ENCODE measurements at regions not wholly inside any gene's neighbourhood (a gene's known extent, or its start where the extent isn't known, plus 50 kb on each side); places are given as distances from the start of the nearest gene placed in this dataset.

DNA sequence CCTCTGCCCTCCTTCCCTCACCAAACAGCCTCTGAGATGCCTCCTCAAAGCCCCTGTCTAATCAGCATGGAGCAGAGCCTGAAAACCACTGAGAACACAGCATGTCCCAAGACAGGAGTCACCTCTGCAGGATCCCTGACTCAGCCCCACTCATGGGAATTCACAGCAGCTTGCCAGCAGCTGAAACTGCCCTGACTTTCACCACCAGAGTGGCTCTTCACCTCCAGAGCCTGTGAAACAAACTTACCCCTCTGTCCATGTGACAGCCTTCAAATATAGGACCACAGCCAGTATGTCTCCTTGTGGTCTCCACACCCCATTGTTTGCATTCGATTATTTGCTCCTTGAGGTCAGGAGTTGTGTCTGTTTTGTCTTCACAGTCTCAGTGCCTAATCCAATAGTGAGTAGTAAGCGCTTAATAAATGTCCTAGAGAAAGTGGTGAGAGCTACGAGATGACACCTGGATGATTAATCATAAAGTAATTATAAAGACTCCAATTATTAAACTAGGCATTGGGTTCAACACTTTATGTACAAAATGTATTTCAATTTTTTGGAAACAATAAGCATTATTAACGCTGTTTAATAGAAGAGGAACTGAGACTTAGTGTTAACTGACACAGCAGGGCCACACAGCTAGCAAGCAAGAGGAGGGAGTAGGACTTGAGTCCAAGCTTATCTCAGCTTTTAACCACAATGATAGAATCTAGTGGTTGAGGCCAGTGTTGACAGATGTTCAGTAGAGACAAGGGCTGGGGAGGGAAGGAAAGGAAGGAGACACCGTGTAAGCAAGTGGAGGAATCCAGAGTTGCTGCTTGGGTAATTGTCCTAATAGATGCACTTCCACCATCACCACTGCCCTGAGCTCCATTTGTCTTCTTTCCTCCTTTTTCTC, 358.7 kb upstream of the TNP1 start:
- DNase-seq: peak; percentile 99

DNA sequence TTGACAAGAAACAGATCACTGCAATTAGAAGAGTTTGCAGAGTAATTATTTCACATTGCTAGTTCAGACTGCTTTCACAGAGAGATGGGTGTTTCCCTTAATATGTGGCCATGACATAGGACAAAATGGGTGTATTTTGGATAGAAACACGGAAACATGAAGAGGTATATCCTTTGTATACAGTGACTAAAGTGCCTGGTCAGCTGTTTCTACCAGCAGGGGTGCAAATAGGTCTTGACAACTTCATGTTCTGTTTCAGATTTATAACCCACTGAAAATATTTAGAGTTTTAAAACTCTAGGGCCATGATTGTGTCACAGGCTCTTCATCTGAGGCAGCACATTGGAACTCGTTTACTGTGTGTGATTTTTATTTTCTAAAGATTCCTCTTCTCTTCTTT, 357.1 kb upstream of the TNP1 start:
- no peak for DNase-seq

DNA sequence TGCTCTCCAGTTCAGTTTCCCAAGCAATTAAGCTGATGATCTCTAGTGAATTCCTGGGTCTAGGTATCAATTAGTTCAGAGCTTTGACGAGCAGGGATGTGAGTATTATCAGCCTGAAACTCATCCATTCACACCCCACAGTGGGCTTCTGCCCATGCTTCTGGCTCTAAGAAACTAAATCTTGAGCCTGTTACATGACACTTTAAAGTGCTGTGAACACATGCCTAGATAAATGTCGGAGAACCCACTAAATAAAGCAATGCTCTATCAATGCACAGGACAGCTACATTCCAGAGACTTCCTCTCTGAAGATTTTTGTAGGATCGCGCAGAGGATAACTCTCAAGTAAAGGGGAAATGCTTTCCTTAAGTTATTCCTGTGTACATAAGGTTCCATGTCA, 356.5 kb upstream of the TNP1 start:
- DNase-seq: no peak

DNA sequence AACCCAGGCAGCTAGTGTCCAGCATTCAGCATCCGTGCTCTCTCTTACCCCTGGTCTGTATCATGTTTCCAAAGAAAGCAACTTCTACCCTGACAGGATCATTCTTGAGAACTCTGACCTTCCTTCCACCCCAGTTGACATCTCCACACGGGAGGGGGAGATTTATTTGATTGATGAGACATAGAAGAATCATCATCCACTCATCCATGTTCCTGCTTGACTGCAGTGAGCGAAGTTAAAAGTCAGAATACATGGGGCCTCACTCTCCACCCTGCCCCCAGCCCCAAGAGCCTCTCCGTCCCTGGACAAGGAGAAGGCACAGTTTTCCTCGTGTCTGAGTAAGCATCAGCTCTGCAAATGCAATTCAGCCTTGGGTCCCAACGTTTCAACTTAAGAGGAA, 356.0 kb upstream of the TNP1 start:
- no peak for DNase-seq

DNA sequence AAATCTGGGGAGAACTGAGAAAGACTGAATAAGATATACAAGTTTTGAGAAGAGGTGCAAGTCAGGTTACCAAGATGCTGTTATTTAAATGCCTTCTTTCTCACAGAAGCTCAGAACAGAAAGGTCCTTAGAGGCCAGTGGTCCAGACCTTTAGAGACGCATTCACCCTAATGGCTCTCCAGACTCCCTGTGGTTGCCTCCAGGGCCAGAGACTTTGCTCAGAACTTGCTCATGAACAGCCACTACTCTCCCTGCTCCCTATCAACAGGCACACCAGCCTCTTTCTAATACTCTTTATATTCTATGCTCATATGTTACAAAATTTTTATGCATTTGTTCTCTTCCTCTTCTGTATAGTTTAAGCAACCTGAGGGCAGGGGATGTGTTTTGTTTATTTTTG, 349.0 kb upstream of the TNP1 start:
- DNase-seq: no peak

DNA sequence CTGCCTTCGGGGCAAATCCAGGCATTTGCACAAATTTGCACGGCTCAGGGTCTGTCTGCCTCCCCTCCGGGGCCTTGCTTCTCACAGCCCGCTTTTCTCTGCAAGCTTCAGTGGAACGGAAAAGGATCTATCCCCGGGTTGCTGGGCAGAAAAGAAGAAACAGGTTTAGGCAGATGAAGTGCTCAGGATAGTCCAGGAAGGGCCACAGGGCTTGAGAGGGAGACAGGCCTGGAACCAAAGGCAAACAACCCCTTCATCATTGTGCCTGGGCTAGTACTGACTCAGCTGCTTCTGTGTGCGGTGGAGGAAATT, 347.8 kb upstream of the TNP1 start:
- DNase-seq: no peak

DNA sequence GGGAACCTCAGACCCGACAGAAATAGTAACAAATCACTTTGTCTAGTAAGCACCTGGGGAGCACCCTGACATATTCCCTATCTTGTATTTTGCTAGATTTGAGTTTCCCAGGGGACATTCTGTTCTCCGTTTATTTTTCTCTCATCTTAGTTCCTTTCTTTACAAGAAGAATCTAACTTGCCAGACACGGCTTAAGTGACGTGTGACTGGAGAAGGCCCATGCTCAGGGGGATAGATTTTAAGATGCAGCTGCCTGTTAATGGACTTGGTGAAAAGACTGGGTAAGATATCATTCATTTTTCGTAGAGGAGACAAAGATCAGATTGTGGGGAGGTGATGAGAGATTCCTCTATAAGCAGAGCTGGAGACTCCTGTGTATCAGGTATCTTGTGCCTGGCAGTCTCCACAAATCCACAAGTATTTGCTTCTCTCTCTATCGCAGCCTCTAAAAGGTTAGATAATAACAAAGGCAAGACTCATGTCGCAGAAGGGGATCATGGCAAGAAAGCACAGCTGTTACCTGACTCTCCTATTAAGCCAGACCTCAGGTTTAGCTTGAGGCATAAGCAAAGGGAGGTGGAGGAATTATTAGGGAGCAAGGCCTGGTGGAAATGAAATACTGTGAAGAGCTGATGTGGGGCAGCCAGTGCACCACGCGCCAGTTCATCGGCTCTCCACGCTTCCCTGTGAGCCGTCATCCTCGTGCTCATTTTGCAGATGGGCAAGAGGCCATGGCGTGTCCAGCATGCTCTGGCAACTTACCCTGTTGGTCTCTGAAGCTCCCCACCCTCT, 347.2 kb upstream of the TNP1 start:
- no peak for DNase-seq

DNA sequence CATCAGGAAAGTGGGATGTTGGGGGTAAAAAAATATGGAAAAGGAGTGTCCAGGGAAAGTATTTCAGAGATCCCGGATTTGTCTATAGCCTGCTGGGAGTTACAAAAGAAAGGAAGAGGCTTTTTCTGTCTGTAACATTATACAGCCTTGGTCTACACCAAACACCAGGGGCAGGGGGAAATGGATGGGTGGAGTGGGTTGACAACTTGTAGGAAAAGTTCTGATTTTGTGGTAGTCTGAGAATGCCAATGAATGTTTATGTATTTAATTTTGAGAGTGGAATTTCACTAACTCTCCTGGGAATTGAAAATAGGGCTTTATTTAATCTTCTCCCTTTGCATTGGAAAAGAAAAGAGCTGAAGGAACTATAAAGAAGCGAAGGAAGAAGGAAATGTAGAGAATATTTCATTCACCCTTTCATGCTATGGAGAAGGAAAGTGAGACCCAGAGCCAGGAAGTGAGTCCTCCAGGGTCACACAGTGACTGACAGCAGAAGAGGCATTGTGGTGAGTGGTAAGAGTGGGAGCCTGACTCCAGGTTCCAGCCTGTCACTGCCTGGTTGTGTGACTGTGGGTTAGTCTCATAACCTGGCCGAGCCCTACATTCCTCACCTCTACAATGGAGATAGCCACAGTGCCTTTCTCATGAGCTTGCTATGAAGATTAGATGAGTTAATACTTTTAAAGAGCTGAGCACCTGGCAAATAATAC, 346.3 kb upstream of the TNP1 start:
- peak; percentile 44 for DNase-seq

DNA sequence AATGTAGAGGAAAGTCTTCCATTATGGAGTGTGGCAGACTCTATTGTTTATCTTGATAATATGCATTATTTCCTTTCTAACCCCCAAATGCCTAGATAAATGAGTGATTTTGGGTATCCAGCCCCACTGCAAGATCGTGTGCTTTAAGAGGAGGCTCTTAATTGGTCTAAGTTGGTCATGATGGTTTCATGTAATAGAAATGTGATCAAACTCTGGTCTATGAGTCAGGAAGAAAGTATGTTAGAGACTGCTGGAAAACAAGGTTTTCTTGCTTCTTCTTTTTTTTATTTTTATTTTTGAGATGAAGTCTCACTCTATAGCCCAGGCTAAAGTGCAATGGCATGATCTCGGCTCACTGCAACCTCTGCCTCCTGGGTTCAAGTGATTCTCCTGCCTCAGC, 344.5 kb upstream of the TNP1 start:
- no peak for DNase-seq

DNA sequence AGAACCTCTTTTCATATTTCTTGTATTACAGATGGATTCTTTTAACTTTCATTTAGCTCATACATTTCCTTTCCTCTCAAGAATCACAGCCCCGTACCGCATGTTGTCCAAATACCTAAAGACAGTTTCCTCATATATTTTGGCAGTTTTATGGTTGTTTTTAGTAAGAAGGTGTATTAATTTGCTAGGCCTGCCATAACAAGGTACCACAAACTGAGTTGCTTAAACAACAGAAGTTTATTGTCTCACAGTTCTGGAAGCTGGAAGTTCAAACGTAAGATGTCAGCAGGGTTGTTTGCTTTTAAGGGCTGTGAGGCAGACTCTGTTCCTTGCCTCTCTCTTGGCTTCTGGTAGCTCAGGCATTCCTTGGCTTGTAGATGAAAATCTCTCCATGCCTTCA, 343.2 kb upstream of the TNP1 start:
- no peak for DNase-seq

DNA sequence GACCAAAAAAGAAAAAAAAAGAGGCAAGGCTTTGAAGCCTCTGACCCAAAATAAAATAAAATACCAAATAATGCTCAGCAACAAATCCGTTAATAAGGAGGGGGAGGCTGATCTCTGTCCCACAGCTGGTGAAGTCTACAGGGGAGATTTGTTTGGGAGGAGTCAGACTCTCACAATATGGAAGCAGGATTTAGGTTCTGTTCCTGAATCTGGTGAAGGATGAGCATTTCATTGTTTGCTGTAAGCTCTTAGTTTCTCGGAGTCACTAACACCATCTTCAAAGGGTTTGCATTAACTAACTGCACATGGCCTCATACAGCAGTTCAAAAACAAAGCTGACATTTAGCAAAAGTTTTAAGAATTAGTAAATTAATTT, 339.4 kb upstream of the TNP1 start:
- DNase-seq: no peak

DNA sequence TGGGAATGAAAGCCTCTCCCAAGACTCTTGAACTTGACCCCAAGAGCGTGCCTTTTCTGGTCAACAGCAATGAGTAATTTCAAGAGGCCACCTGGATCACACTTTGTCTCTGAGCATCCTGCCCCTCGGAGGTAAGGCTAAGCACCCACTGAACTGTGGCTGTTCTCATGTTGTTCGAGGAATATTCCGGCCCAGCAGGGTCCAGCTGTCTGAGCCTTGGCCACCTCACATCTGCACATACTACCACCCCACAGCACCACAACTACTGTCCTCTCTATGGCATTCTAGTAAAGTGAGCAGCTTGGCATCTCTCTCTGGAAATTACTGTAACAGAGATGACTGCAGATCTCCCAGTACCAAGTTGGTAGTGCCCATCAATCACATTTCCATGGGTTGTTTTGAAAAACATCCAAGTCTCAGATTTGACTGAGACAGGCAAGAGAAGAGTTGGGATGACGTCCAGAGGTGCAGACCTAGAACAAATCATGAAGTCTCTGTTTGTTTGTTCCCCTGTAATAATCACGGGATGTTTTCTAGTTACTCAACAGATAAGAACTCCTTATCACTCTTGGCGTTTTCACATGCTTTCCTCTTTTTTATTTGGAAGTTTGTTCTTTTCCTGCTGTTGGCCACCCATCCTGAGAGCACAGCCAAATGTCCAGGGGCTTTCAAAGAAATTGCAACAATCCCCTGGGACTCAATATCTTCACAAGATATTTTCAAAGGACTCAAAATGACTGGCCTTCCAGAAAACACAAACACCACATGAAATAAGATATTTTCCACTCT, 336.0 kb upstream of the TNP1 start:
- no peak for DNase-seq

DNA sequence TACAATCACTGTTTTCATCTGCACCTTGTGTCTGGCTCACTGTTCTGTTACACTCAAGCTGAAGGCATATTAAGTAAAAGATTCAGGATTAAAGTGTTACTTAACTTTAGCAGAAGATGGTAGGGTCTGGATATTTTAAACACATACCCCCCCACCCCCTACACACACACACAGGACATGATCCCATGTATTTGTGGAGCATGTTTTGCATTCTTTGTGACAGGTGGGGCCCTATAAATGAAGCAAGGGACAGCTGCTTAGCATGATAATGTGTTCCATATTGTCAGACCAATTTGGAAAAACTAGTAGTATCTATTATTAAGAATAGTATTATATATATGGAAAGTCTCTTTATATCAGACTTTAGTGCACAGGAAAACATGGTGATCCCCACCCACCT, 335.2 kb upstream of the TNP1 start:
- DNase-seq: no peak

DNA sequence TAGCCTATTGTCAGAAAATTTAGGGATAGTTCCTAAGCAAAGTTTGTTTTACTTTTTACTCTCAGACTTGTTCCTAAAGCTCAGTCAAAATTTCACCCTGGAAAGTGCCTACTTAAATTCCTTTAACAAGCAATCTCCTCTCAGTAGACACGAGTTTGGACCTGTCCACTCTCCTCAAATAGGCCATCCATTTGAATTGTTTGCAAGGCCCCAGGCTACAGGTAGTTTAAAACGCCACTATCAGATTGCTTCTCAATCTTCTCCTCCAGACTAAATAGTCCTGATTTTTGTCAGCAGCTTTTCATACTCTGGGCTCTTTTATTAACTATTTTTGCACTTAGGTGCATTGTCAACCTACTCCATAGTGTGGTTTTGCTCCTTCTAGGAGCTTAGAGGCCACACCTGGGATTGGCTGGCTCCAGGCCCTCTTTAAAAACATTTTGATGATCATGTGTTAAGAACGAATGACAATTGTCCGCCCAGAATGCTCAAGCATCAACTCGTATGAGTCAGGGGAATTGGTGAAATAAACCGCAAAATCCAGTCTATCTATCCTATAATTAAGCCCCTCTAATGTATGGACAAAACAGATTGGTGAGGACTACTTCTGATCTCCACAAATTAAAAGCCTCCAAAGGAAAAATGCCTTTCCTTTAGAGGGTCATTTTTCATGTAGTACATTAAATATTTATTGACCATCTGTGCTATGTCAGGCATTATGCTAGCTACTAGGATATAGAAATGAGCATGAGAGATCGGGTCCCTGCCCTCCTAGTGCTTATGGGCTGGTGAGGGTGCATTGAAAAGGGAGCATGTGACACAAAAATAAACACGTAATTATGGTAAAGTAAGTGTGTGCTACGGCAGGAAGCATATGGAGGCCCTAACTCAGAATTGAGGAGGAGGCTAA, 333.8 kb upstream of the TNP1 start:
- no peak for DNase-seq

DNA sequence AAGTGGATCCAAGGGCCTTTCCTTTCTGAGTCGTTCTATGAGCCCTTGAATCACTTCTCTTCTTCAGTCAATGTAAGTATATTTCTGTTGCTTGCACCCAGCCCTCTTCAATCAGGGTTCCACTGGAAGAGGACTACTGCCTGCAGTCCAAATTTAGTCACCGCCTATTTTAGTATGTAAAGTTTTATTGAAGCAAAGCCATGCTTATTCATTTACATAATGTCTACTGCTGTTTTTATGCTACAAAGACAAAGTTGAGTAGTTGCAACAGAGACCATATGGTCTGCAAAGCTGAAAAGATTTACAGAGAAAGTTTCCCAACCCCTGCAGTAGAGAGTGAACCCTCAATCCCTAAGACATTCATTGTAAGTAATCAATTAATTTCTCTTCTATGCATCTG, 332.5 kb upstream of the TNP1 start:
- no peak for DNase-seq

DNA sequence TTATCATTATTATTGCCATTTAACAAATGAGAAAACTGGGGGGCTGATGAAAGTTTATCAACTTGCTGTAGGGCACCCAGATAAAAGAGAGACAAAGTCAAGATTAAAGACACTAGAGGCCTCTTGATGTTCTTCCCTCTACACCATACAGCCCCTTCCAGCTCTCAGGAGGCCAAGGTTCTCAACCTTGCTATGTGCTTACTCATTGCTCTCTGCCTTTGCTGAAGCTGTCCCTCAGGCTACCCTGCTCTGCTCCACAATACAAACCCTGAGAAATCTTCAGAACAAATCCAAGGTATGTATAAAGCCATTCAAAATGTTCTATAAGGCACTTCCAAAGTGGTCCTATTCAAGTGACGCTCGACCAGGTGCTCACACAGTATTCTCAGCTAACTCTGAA, 329.9 kb upstream of the TNP1 start:
- no peak for DNase-seq

DNA sequence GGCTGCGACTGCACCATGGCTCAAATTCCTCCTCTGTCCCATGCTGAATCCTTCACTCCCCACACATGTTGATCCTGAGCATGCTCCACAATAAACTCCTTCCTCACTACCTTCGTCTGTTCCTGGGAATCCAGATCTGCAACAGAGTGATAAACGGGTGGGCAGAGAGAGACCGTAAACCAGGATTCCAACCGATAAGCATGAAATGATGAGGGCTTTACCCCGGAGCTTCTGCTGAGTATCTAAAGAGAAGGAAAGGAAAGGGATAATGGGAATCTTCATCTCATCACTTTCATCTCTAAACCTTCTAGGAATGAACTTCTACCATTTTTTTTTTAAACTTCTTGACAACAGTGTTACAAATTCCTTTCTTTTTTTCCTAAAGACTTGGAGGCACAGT, 329.3 kb upstream of the TNP1 start:
- DNase-seq: no peak

DNA sequence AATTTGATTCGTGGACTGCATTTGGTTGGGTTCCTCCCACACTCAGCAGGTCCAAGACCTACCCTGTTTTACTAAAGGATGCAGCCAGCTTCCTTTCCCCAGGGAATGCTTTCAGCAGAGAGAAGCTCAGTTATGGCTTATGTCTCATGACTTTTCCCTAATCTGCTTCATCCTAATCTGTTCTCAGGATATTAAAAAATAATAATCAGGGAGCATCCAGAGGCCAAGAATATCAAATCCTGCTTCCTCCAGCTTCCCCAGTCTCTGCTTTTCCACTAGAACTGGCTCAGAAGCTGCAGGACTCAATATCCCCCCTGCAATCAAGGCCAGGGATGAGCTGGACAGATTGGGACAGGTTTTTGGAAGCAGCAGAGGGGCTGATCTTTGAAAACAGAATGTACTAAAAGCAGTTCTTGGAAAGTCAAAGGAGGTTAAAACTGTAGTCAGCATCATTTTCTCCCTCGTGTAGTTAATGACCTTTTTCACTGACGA, 326.9 kb upstream of the TNP1 start:
- DNase-seq: no peak

DNA sequence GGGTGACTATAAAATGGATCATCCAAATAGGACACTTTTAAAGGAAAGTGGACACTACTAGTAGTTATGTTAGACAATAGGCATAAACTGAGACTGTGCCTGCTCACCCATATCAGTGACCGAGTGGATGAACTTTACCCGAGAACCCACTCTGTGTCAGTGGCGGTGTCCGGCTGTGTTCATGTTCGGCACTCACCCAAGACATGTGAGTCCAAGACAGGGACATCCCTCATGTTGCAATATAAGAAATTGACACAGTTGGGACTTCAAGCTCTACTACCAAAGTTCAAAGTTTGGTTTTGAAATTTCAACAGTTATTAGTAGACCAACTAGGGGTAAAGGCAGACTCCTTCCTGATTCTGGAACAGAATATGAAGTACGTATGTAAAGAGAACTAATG, 326.3 kb upstream of the TNP1 start:
- DNase-seq: no peak

DNA sequence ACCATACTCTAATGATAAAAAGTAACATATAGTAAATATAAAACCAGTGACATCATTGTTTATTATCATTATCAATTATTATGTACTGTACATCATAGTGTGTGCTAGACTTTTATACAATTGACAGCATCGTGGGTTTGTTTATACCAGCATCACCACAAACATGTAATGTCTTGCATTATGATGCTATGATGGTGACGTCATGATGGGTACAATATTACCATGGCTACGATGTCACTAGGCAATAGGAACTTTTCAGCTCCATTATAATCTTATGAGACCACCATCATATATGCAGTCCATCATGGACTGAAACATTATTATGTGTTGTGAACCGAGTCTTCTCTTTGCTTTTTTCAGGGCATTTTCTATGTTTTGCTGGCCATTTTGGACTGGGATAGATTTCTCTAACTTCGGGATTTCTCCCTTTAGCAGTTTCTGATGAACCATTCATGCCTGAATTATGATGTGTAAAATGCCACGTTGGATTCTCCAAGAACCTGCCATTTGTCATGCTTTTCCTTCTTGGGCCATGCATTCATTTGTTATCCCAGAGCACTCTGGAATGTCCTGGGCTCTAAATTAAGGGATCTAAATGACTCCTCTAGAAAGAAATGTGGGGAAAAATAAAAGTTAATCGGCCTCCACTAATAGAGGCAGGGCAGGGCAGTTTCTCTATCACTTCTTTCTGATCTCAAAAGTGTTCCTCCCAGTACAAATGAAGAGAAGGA, 325.6 kb upstream of the TNP1 start:
- DNase-seq: no peak

DNA sequence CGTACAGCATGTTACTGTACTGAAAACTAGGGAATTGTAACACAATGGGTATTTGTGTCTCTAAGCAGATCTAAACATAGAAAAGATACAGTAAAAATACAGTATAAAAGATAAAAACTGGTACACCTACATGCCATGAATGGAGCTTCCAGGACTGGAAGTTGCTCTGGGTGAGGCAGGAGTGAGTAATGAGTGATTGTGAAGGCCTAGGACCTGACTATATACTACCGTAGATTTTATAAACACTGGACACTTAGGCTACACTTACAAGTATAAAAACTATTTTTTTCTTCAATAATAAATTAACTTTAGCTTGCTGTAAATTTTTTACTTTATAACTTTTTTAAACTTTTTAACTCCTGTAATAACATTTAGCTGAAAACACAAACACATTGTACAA, 324.4 kb upstream of the TNP1 start:
- no peak for DNase-seq
